H1 (cell line): ENCODE measurements at regions not wholly inside any gene's neighbourhood (a gene's known extent, or its start where the extent isn't known, plus 50 kb on each side); places are given as distances from the start of the nearest gene placed in this dataset.

Source experiments
- CTCF ChIA-PET: fragments of 300-600 bp; sonication (Branson Sonifier 250); formaldehyde crosslinking; loops from one replicate; lab custom pipeline; 2021; ENCODE audit not compliant: partially characterized antibody; lab: Charles Lee
- POLR2A ChIA-PET: fragments of 300-600 bp; sonication (Branson Sonifier 250); formaldehyde crosslinking; loops from one replicate; lab custom pipeline; 2021; ENCODE audit warnings: inconsistent platforms; ENCODE audit not compliant: partially characterized antibody; lab: Charles Lee
- DNase-seq, 2 experiments: peaks; one replicate each; pipeline versions ENCODE4 v3.0.0 to v3.0.0-alpha.2; 2010 to 2022; ENCODE audit warnings: low spot score in 2 of 2, low read depth in 1 of 2, mixed read lengths in 1 of 2
- FAIRE-seq: peaks from 2 replicates; lab custom pipeline; 2011; peaks lifted over from hg19 to GRCh38; lab: Jason Lieb, UNC
- H2AFZ ChIP-seq: 2 replicates; pipeline ENCODE4 v1.8.1; 2012; ENCODE audit warnings: low read length, inconsistent platforms
- H2AK5ac ChIP-seq: 2 replicates; pipeline ENCODE4 v1.6.1; 2013; ENCODE audit warnings: low read depth, low read length
- H2BK120ac ChIP-seq: replicated peaks from 2 replicates; pipeline ENCODE3; 2013; ENCODE audit warnings: low read depth, low read length, inconsistent platforms
- H2BK12ac ChIP-seq: 2 replicates; pipeline ENCODE4 v1.6.1; 2013; ENCODE audit warnings: low read depth, low read length
- H2BK15ac ChIP-seq: 2 replicates; pipeline ENCODE4 v1.6.1; 2013; ENCODE audit warnings: low read length
- H2BK20ac ChIP-seq: 2 replicates; pipeline ENCODE4 v1.6.1; 2013; ENCODE audit warnings: low read length
- H2BK5ac ChIP-seq: 2 replicates; pipeline ENCODE4 v1.6.1; 2013; ENCODE audit warnings: low read depth, low read length
- H3K14ac ChIP-seq: 2 replicates; pipeline ENCODE4 v1.6.1; 2013; ENCODE audit warnings: inconsistent platforms; ENCODE audit not compliant: insufficient read length
- H3K18ac ChIP-seq: 2 replicates; pipeline ENCODE4 v1.6.1; 2013; ENCODE audit warnings: low read length; ENCODE audit errors: extremely low read depth
- H3K23ac ChIP-seq: 2 replicates; pipeline ENCODE4 v1.6.1; 2013; ENCODE audit warnings: inconsistent platforms; ENCODE audit not compliant: insufficient read length
- H3K23me2 ChIP-seq: 2 replicates; pipeline ENCODE4 v1.6.1; 2013; ENCODE audit warnings: low read depth, low read length
- H3K27ac ChIP-seq: 2 replicates; pipeline ENCODE4 v1.6.1; 2011; ENCODE audit warnings: low read depth, low read length, inconsistent platforms
- H3K27me3 ChIP-seq, 4 experiments: replicated peaks in 1 of 4; 1 replicate in 1 of 4; 2 replicates in 3 of 4; pipeline versions ENCODE4 v1.6.1 to v1.8.1; 2011 to 2013; ENCODE audit warnings: low read length in 3 of 4, mild to moderate bottlenecking in 3 of 4, inconsistent platforms in 2 of 4, mixed read lengths in 2 of 4, moderate library complexity in 1 of 4; ENCODE audit not compliant: control insufficient read depth in 3 of 4, insufficient read depth in 3 of 4; ENCODE audit errors: extremely low read depth in 1 of 4
- H3K36me3 ChIP-seq, 4 experiments: 2 replicates each; pipeline versions ENCODE4 v1.6.1 to v1.8.1; 2011 to 2013; ENCODE audit warnings: mild to moderate bottlenecking in 4 of 4, low read length in 3 of 4, moderate library complexity in 2 of 4, control low read depth in 1 of 4, inconsistent platforms in 1 of 4; ENCODE audit not compliant: insufficient read depth in 4 of 4, control insufficient read depth in 2 of 4
- H3K4ac ChIP-seq: replicated peaks from 2 replicates; pipeline ENCODE3; 2013; ENCODE audit warnings: low read length, low read depth, mixed read lengths, inconsistent platforms; ENCODE audit not compliant: insufficient read length
- H3K4me1 ChIP-seq, 4 experiments: replicated peaks in 1 of 4; 1 replicate in 1 of 4; 2 replicates in 3 of 4; pipeline versions ENCODE4 v1.6.1 to v1.8.1; 2011 to 2013; ENCODE audit warnings: low read length in 3 of 4, inconsistent platforms in 2 of 4, mixed read lengths in 1 of 4; ENCODE audit not compliant: insufficient read depth in 4 of 4, control insufficient read depth in 3 of 4
- H3K4me2 ChIP-seq, 2 experiments: 2 replicates each; pipeline versions ENCODE4 v1.6.1 to v1.8.1; 2011 to 2013; ENCODE audit warnings: low read depth in 2 of 2, low read length in 2 of 2, control low read depth in 1 of 2, inconsistent platforms in 1 of 2, mild to moderate bottlenecking in 1 of 2; ENCODE audit not compliant: insufficient read depth in 1 of 2
- H3K4me3 ChIP-seq, 4 experiments: fragments of 200-600, 300-600 bp in 1 of 4; sonication (generic), shearing (Covaris generic), sonication (Bioruptor Twin) in 1 of 4; 2 replicates each; pipeline versions ENCODE4 v1.5.1 to v1.8.1; 2011 to 2016; ENCODE audit warnings: low read length in 4 of 4, low read depth in 3 of 4, control low read depth in 2 of 4, inconsistent platforms in 2 of 4, mild to moderate bottlenecking in 2 of 4, mixed read lengths in 1 of 4, moderate library complexity in 1 of 4; ENCODE audit not compliant: insufficient read depth in 2 of 4; ENCODE audit errors: extremely low read depth in 1 of 4
- H3K56ac ChIP-seq: replicated peaks from 2 replicates; pipeline ENCODE3; 2013; ENCODE audit warnings: low read depth, mild to moderate bottlenecking, mixed read lengths, low read length, inconsistent platforms; ENCODE audit not compliant: insufficient read length
- H3K79me1 ChIP-seq: 2 replicates; pipeline ENCODE4 v1.6.1; 2013; ENCODE audit warnings: low read depth, low read length, control low read depth
- H3K79me2 ChIP-seq, 2 experiments: 2 replicates each; pipeline versions ENCODE4 v1.6.1 to v1.8.1; 2012 to 2013; ENCODE audit warnings: low read length in 2 of 2, mild to moderate bottlenecking in 2 of 2, inconsistent platforms in 1 of 2; ENCODE audit not compliant: insufficient read depth in 2 of 2, control insufficient read depth in 1 of 2
- H3K9ac ChIP-seq, 4 experiments: replicated peaks in 1 of 4; 1 replicate in 1 of 4; 2 replicates in 3 of 4; pipeline versions ENCODE4 v1.6.1 to v1.8.1; 2011 to 2013; ENCODE audit warnings: low read depth in 3 of 4, low read length in 3 of 4, control low read depth in 2 of 4, mild to moderate bottlenecking in 2 of 4, moderate library complexity in 2 of 4, inconsistent platforms in 1 of 4; ENCODE audit errors: extremely low read depth in 1 of 4
- H3K9me3 ChIP-seq, 2 experiments: 2 replicates each; pipeline versions ENCODE4 v1.6.1 to v1.8.1; 2012 to 2013; ENCODE audit warnings: mild to moderate bottlenecking in 2 of 2, moderate library complexity in 2 of 2, control low read depth in 1 of 2, inconsistent platforms in 1 of 2, low read depth in 1 of 2, low read length in 1 of 2, mixed read lengths in 1 of 2; ENCODE audit not compliant: insufficient read depth in 2 of 2
- H4K20me1 ChIP-seq, 2 experiments: replicated peaks in 1 of 2; 2 replicates each; pipeline versions ENCODE3 to v1.8.1; 2011 to 2013; ENCODE audit warnings: inconsistent platforms in 2 of 2, low read length in 2 of 2, mild to moderate bottlenecking in 1 of 2; ENCODE audit not compliant: insufficient read depth in 2 of 2, control insufficient read depth in 1 of 2
- H4K5ac ChIP-seq: 2 replicates; pipeline ENCODE4 v1.6.1; 2013; ENCODE audit warnings: low read length, low read depth, mixed read lengths, inconsistent platforms; ENCODE audit not compliant: insufficient read length
- H4K8ac ChIP-seq: 2 replicates; pipeline ENCODE4 v1.8.0; 2013; ENCODE audit warnings: mild to moderate bottlenecking, moderate library complexity, low read length, inconsistent platforms; ENCODE audit not compliant: insufficient read depth; ENCODE audit errors: extremely low read depth
- H4K91ac ChIP-seq: replicated peaks from 2 replicates; pipeline ENCODE3; 2013; ENCODE audit warnings: low read length, mixed read lengths, inconsistent platforms; ENCODE audit not compliant: insufficient read length
- ASH2L ChIP-seq: fragments of 200-600, 300-600 bp; sonication (generic); IDR thresholded peaks from one replicate; pipeline ENCODE4 v1.7.1; 2017; ENCODE audit warnings: low read length
- CBX5 ChIP-seq: fragments of 300-800, 300-1000 bp; sonication (generic); IDR thresholded peaks from 2 replicates; pipeline ENCODE4 v1.7.1; 2016; ENCODE audit warnings: antibody characterized with exemption, low read length, low read depth
- JUN ChIP-seq: IDR thresholded peaks from 2 replicates; pipeline ENCODE4 v1.6.1; 2011; ENCODE audit warnings: low read depth, mild to moderate bottlenecking, improper control_type of control experiment, low read length
- NRF1 ChIP-seq: IDR thresholded peaks from 2 replicates; pipeline ENCODE4 v1.6.1; 2011; ENCODE audit warnings: mild to moderate bottlenecking, low read depth, low read length, improper control_type of control experiment
- PHF8 ChIP-seq: fragments of 200-600 bp; sonication (generic); conservative IDR thresholded peaks from 2 replicates; pipeline ENCODE4 v1.7.1; 2012; ENCODE audit warnings: low read depth, mild to moderate bottlenecking, inconsistent platforms, low read length, moderate library complexity
- RFX5 ChIP-seq: IDR thresholded peaks from 2 replicates; pipeline ENCODE4 v1.6.1; 2011; ENCODE audit warnings: low read depth, low read length, improper control_type of control experiment, borderline replicate concordance
- SIX5 ChIP-seq: IDR thresholded peaks from 2 replicates; pipeline ENCODE4 v1.6.1; 2011; ENCODE audit warnings: mild to moderate bottlenecking, low read depth, low read length
- SP1 ChIP-seq: IDR thresholded peaks from 2 replicates; pipeline ENCODE4 v1.6.1; 2011; ENCODE audit warnings: low read depth, low read length
- SP4 ChIP-seq: IDR thresholded peaks from 2 replicates; pipeline ENCODE4 v1.6.1; 2012; ENCODE audit warnings: low read length, inconsistent platforms
- YY1 ChIP-seq: IDR thresholded peaks from 2 replicates; pipeline ENCODE4 v1.6.1; 2011; ENCODE audit warnings: low read depth, mild to moderate bottlenecking, low read length
- WGBS, 2 experiments: shearing (Covaris generic) in 1 of 2; methylation state at CpG; one replicate each; pipeline versions ENCODE4 v1.1.6 to v1.1.7; 2013 to 2015; ENCODE audit warnings: low lambda C conversion rate in 2 of 2, mixed read lengths in 2 of 2, inconsistent platforms in 1 of 2, low coverage in 1 of 2, missing lambda C conversion rate in 1 of 2; ENCODE audit not compliant: insufficient replicate concordance in 2 of 2, insufficient coverage in 1 of 2, insufficient read length in 1 of 2; ENCODE audit errors: extremely low coverage in 1 of 2, missing lambda C conversion rate in 1 of 2; 5-methylcytosine and 5-hydroxymethylcytosine counted together
- TF ChIP-seq, protein P1 (sequence below): IDR thresholded peaks from 2 replicates; pipeline ENCODE4 v1.6.1; 2011; ENCODE audit warnings: low read length, improper control_type of control experiment
- TF ChIP-seq, protein P2 (sequence below): IDR thresholded peaks from 2 replicates; pipeline ENCODE4 v1.6.1; 2012; ENCODE audit warnings: low read length, inconsistent platforms

DNA sequence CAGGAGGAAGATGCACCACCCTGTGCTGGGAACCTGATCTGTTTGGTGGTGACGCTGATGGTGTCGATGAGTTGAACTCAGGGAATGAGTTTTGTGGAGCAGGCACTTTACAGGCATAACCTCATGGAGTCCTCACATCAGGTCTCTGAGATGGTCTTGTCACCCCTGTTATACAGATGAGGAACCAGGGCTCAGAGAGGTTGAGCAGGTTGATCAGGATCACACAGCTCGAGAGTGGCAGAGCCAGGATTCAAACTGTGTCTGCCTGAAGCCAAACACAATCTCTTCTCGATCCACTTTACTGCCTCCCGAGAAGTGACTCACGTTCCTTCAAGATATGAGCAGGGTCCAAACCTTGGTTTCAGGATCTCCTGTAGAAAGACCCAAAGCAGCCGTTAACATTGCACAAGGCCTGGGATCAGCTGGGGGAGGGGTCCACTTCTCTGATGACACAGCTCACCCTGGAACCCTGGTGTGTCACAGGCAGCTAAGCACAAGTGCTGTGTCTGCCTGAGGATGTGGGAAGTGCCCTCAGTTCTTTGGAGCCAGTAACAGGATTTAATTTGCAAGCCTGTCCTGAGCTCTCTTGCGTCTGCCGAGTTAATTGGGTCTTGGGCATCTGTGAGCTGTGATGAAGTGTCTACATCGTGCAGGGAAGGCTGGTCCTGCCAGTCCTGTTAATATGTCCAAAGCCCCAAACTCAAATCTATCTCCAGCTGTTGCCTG, 65.4 kb upstream of the STUM start:
- H2AFZ ChIP-seq, result no peak overlapping the region
- H3K14ac ChIP-seq, result no peak overlapping the region
- no peaks in the 10 kb centered on the region for H3K9me3 ChIP-seq
- no peak overlapping the region for H2BK120ac ChIP-seq
- no peak overlapping the region for H3K18ac ChIP-seq
- ChIA-PET POLR2A (no interaction called here), CTCF (interaction anchor here (0.6 to 4.7 kb wide), 15 partner anchors 8 to 121 kb away, joined by 3 to 21 read pairs (median 4); partner anchors contain the start of gene STUM)
- DNase-seq, result no peak
- no peak overlapping the region for H3K4me3 ChIP-seq
- H2BK20ac ChIP-seq, result no peak overlapping the region
- no peaks in the 10 kb centered on the region for H3K79me2 ChIP-seq
- H4K5ac ChIP-seq, result no peak overlapping the region
- H2AK5ac ChIP-seq, result no peak overlapping the region
- no peak overlapping the region; a peak in 1 of 4 replicates for H3K4me2 ChIP-seq
- no peak overlapping the region for H2BK12ac ChIP-seq
- H3K4ac ChIP-seq, result no peak overlapping the region
- no peak overlapping the region; a peak in 1 of 7 replicates for H3K9ac ChIP-seq
- no peak overlapping the region for H2BK5ac ChIP-seq
- H4K8ac ChIP-seq, result no peak overlapping the region
- no peak overlapping the region for H2BK15ac ChIP-seq
- no peaks in the 10 kb centered on the region for H3K4me1 ChIP-seq
- H3K56ac ChIP-seq, result no peak overlapping the region
- H3K23me2 ChIP-seq, result no peaks in the 10 kb centered on the region
- no peak for FAIRE-seq
- H3K36me3 ChIP-seq, result no peaks in the 10 kb centered on the region
- H3K27ac ChIP-seq, result no peak overlapping the region
- H3K27me3 ChIP-seq, result no peaks in the 10 kb centered on the region
- H3K23ac ChIP-seq, result no peak overlapping the region
- 80% methylated on average over 10 of the region's 10 CpGs; no CpG with 5 or more reads in 1 of the 2 experiments for WGBS, 2 experiments
- no peaks in the 10 kb centered on the region for H4K20me1 ChIP-seq
- H3K79me1 ChIP-seq, result no peaks in the 10 kb centered on the region
- H4K91ac ChIP-seq, result no peak overlapping the region
- TF ChIP-seq SP4 (no peak), ASH2L (no peak), PHF8 (no peak), SIX5 (no peak), YY1 (no peak), SP1 (no peak), NRF1 (no peak), RFX5 (no peak), JUN (no peak), CBX5 (no peak)
- TF ChIP-seq, protein P1, sequence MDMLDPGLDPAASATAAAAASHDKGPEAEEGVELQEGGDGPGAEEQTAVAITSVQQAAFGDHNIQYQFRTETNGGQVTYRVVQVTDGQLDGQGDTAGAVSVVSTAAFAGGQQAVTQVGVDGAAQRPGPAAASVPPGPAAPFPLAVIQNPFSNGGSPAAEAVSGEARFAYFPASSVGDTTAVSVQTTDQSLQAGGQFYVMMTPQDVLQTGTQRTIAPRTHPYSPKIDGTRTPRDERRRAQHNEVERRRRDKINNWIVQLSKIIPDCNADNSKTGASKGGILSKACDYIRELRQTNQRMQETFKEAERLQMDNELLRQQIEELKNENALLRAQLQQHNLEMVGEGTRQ, result no peak
- TF ChIP-seq, protein P2, sequence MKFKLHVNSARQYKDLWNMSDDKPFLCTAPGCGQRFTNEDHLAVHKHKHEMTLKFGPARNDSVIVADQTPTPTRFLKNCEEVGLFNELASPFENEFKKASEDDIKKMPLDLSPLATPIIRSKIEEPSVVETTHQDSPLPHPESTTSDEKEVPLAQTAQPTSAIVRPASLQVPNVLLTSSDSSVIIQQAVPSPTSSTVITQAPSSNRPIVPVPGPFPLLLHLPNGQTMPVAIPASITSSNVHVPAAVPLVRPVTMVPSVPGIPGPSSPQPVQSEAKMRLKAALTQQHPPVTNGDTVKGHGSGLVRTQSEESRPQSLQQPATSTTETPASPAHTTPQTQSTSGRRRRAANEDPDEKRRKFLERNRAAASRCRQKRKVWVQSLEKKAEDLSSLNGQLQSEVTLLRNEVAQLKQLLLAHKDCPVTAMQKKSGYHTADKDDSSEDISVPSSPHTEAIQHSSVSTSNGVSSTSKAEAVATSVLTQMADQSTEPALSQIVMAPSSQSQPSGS, result no peak
